ENCODE measurements at regions not wholly inside any gene's neighbourhood (a gene's known extent, or its start where the extent isn't known, plus 50 kb on each side); places are given as distances from the start of the nearest gene placed in this dataset.

GRCh38 chrX:69357317-69357716 is 146.8 kb upstream of the NALF2 start:
- DNase-seq (ENCODE audit: low read depth) = no peak
- no peak for TF ChIP-seq CTCF (conservative IDR thresholded peaks at IDR 0.05; ENCODE audit: control insufficient read depth, insufficient read depth, low read depth, low read length)

DNA sequence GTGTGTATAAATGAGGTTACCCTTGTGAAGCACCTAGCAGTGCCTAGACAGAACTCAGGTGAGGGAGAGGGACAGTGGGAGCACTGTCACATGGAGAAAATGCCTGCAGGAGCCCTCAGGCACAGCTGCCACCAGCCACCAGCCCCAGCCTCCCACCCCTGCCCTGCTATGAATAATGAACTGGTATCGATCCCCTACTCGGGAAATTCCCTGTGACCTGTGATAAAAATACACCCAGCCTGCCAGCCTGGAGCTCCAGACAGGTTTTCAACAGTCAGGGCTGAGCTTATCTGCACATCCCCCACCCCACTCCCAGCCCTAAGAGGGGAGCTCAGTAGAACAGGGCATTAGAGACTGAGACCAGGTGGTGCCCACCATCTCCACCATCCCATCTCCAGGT is 159.6 kb upstream of the PJA1 start:
- no peak overlapping the region for H3K4me3 ChIP-seq (ENCODE audit: control insufficient read depth, low read depth, low read length)
- TF ChIP-seq CTCF (conservative IDR thresholded peaks at IDR 0.05; ENCODE audit: control insufficient read depth, insufficient read depth, low read depth, low read length) = no peak
- DNase-seq (ENCODE audit: low read depth) = no peak

More at GRCh38 chrX:69357317-69357716, 146.8 kb upstream of the NALF2 start:
- H3K4me3 ChIP-seq (ENCODE audit: control insufficient read depth, low read depth, low read length) = no peak overlapping the region

DNA sequence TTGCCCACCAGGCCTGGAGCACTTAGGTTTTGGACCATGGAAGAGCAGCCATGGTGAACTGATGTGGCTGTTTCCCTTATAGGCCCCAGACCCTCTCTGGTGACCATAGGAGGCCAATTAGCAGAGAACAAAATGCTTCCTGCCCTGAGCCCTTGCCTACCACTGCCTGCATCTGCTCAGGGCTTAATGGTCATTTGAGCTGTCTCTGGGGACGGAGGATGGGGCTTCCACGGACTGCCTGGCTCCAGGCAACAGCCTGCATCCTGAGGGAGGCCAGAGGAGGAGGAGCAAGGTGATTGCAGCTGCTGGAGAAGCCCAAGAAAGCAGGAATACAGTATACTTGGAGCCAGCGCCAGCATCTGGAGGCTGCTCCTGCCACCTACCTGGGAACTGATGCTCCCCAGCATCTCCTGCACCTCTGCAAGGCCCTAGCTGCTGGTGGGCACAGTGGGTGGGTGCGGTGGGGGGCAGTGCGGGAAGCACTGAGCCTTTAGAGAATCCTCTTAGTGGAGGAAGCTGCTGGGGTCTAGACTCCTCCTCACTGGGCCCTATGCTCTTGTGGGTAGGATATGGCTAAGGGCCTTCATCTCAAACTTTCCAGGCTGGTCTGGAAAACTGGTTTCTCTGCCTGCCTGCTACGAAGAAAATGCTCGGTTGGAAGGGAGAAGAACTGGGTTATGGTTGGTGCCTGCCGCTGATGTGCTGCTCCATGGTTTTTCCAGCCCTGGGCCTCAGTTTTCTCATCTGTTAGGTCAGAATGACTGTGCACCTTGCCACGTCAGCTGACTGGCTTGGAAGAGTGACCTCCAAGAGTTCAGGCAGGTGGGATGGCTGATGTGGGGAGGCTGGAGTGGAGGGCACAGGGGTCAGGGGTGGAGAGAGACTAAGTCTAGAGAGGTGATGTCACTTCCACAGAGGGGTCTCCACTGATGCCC is 158.8 kb upstream of the PJA1 start:
- TF ChIP-seq CTCF (conservative IDR thresholded peaks at IDR 0.05; ENCODE audit: control insufficient read depth, insufficient read depth, low read depth, low read length) = no peak
- no peak for DNase-seq (ENCODE audit: low read depth)
- no peak overlapping the region for H3K4me3 ChIP-seq (ENCODE audit: control insufficient read depth, low read depth, low read length)

DNA sequence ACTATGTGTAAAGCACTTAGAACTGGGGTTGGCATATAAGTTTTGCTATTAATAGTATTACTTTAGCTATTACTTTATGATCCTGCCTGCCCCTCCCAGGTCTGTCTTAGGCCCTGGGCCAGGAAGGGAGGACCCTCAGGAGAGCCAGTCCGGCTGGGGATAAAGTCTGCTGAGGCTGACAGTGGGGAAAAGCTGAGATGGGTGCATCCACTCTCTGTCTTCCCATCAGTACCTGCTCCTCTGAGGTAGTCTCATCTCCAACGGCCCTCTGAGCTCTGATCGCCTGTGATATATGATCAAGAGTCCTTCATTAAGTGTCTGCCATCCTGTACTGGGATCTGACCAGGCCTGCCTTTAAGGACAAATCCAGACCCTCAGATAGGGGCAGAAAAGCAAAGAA is 156.5 kb upstream of the PJA1 start:
- no peak for TF ChIP-seq CTCF (conservative IDR thresholded peaks at IDR 0.05; ENCODE audit: control insufficient read depth, insufficient read depth, low read depth, low read length)
- no peak overlapping the region for H3K4me3 ChIP-seq (ENCODE audit: control insufficient read depth, low read depth, low read length)
- no peak for DNase-seq (ENCODE audit: low read depth)

DNA sequence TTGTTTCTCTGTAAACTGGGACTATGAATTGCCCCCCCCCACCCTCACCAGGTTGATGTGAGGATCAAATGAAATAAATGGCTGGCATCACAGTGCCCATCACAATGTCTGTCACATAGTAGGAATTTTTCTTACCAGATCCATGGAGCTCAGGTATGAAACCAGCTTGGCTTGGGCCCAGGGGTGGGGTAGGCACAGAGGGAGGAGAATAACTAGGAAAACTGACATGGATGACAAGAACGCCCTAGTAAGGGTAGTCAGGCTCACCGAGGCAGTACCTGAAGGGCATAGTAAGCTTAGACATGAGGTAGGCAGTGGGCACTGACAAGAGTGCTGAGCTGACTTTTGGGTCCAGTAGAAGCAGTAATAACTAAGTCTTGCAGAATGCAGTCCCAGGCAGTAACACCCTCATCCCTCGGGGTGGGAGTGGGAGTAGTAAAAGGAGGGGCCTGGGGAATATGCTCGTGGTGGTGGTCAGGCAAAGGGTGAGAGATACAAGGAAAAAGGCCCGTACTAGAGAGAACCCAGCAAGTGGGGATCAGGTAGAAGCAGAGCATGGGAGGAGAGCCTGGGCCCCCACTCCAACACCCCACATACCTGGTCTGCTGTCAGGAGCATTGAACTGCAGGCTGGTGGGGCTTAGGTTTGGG is 155.9 kb upstream of the PJA1 start:
- TF ChIP-seq CTCF (conservative IDR thresholded peaks at IDR 0.05; ENCODE audit: control insufficient read depth, insufficient read depth, low read depth, low read length) = no peak
- H3K4me3 ChIP-seq (ENCODE audit: control insufficient read depth, low read depth, low read length) = no peak overlapping the region
- DNase-seq (ENCODE audit: low read depth) = no peak

DNA sequence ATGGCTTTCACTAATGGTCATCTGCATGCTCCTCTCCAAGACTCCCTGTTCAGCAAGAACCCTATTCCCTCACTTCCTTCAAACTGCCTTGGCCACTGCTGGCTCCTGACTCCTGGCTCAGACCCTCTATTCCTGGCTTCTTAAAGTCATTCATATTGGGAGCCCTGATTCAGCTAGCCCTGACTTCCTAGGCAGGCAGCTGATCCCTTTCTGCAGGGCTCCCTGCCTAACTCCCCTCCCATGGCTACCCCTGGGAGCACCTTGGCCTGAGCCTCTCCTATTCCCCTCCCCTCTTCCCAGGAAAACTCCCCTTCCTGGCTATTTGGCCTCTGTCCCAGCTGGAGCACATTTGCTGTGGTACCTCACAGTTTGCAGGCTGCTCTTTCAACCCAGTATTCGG is 154.9 kb upstream of the PJA1 start:
- no peak for DNase-seq (ENCODE audit: low read depth)
- TF ChIP-seq CTCF (conservative IDR thresholded peaks at IDR 0.05; ENCODE audit: control insufficient read depth, insufficient read depth, low read depth, low read length) = no peak

More for the DNA sequence above, 154.9 kb upstream of the PJA1 start:
- no peak overlapping the region for H3K4me3 ChIP-seq (ENCODE audit: control insufficient read depth, low read depth, low read length)

Data from fibroblast of mammary gland (primary cell).